GM12878 (cell line): ENCODE measurements at regions not wholly inside any gene's neighbourhood (a gene's known extent, or its start where the extent isn't known, plus 50 kb on each side); places are given as distances from the start of the nearest gene placed in this dataset.

Source experiments
- ATAC-seq: fragments of 200-7000 bp; cut with Tn5 transposase; 3 replicates; pipeline ENCODE4 v1.9.1; 2020; ENCODE audit warnings: mild to moderate bottlenecking, moderate library complexity
- BruUV-seq: library from RNA; stranded (reverse); fragments of 400-500 nt; replicated peaks from 2 replicates; lab custom pipeline; 2021; lab: Mats Ljungman, UMichigan
- CTCF ChIA-PET: fragments of 300-600 bp; sonication (Branson Sonifier 250); formaldehyde crosslinking; extraction: SDS; loops from one replicate; lab custom pipeline; 2021; ENCODE audit warnings: inconsistent platforms; lab: Yijun Ruan, JAX
- POLR2A ChIA-PET: fragments of 350-600 bp; formaldehyde crosslinking; extraction: SDS; loops from one replicate; lab custom pipeline; 2021; ENCODE audit warnings: inconsistent platforms; lab: Charles Lee
- RAD21 ChIA-PET: fragments of 300-600 bp; sonication (Branson Sonifier 250); formaldehyde crosslinking; loops from one replicate; lab custom pipeline; 2023; ENCODE audit warnings: antibody characterized with exemption; ENCODE audit not compliant: unreplicated experiment; lab: Charles Lee
- SMC1A ChIA-PET: fragments of 300-600 bp; sonication (Branson Sonifier 250); formaldehyde crosslinking; loops from one replicate; lab custom pipeline; 2023; ENCODE audit not compliant: unreplicated experiment, uncharacterized antibody; lab: Charles Lee
- DNase-seq: peaks from one replicate; pipeline ENCODE4 v3.0.0-alpha.2; 2011; ENCODE audit warnings: low read depth, low spot score
- FAIRE-seq: peaks from 3 replicates; lab custom pipeline; 2011; peaks lifted over from hg19 to GRCh38; lab: Jason Lieb, UNC
- H2AFZ ChIP-seq: 2 replicates; pipeline ENCODE4 v1.6.0; 2011; ENCODE audit warnings: low read depth, low read length, control low read depth; ENCODE audit not compliant: control insufficient read depth
- H3K27ac ChIP-seq: 2 replicates; pipeline ENCODE4 v1.5.1; 2011; ENCODE audit warnings: control low read depth; ENCODE audit not compliant: control insufficient read depth, insufficient read depth
- H3K27me3 ChIP-seq, 2 experiments: replicated peaks in 1 of 2; 2 replicates each; pipeline versions ENCODE4 v1.6.0 to v1.6.1; 2011; ENCODE audit warnings: low read length in 1 of 2; ENCODE audit not compliant: control insufficient read depth in 2 of 2, insufficient read depth in 2 of 2
- H3K36me3 ChIP-seq, 2 experiments: 2 replicates each; pipeline ENCODE4 v1.5.1; 2011; ENCODE audit warnings: low read length in 1 of 2; ENCODE audit not compliant: control insufficient read depth in 2 of 2, insufficient read depth in 2 of 2
- H3K4me1 ChIP-seq: 2 replicates; pipeline ENCODE4 v1.6.1; 2011; ENCODE audit warnings: mild to moderate bottlenecking, low read length, moderate library complexity, mixed read lengths; ENCODE audit not compliant: control insufficient read depth, insufficient read depth
- H3K4me2 ChIP-seq: 2 replicates; pipeline ENCODE4 v1.6.0; 2011; ENCODE audit warnings: control low read depth; ENCODE audit not compliant: control insufficient read depth, insufficient read depth
- H3K4me3 ChIP-seq: fragments of 200-600 bp; sonication (generic); 2 replicates; pipeline ENCODE4 v1.5.1; 2016
- H3K79me2 ChIP-seq: 2 replicates; pipeline ENCODE4 v1.6.0; 2011; ENCODE audit warnings: low read length; ENCODE audit not compliant: control insufficient read depth, insufficient read depth
- H3K9ac ChIP-seq: 2 replicates; pipeline ENCODE4 v1.8.0; 2011; ENCODE audit warnings: low read length, control low read depth, mixed read lengths; ENCODE audit not compliant: control insufficient read depth, insufficient read depth
- H3K9me3 ChIP-seq: replicated peaks from 3 replicates; pipeline ENCODE4 v1.5.1; 2011; ENCODE audit warnings: mild to moderate bottlenecking, low read length; ENCODE audit not compliant: control insufficient read depth, insufficient read depth
- H4K20me1 ChIP-seq: 2 replicates; pipeline ENCODE4 v1.6.0; 2011; ENCODE audit not compliant: control insufficient read depth, insufficient read depth
- BMI1 ChIP-seq: fragments of 450-650 bp; IDR thresholded peaks from 2 replicates; pipeline ENCODE4 v1.6.1; 2016; ENCODE audit warnings: mild to moderate bottlenecking, moderate library complexity, borderline replicate concordance
- DPF2 ChIP-seq: fragments of 450-650 bp; IDR thresholded peaks from 2 replicates; pipeline ENCODE4 v1.6.1; 2017; ENCODE audit warnings: mild to moderate bottlenecking
- MEF2A ChIP-seq: IDR thresholded peaks from 2 replicates; pipeline ENCODE4 v1.6.1; 2011; ENCODE audit warnings: low read depth, mild to moderate bottlenecking, low read length, moderate library complexity; ENCODE audit not compliant: insufficient read depth
- NR2F1 ChIP-seq: fragments of 450-650 bp; conservative IDR thresholded peaks from 2 replicates; pipeline ENCODE4 v1.6.1; 2017; ENCODE audit warnings: mild to moderate bottlenecking
- NRF1 ChIP-seq: conservative IDR thresholded peaks from 2 replicates; pipeline ENCODE4 v1.6.1; 2011; ENCODE audit warnings: mild to moderate bottlenecking, low read depth, low read length, improper control_type of control experiment
- SIX5 ChIP-seq: IDR thresholded peaks from 2 replicates; pipeline ENCODE4 v1.6.1; 2011; ENCODE audit warnings: mild to moderate bottlenecking, low read depth, low read length, moderate library complexity; ENCODE audit not compliant: severe bottlenecking
- SMAD1 ChIP-seq: fragments of 450-650 bp; IDR thresholded peaks from 2 replicates; pipeline ENCODE4 v1.6.1; 2018; ENCODE audit warnings: mild to moderate bottlenecking, low read depth; ENCODE audit not compliant: partially characterized antibody
- SP1 ChIP-seq: IDR thresholded peaks from one replicate; pipeline ENCODE4 v1.6.1; 2011; ENCODE audit warnings: low read depth, low read length
- WGBS: methylation state at CpG from one replicate; pipeline ENCODE4 v1.1.6; 2016; ENCODE audit warnings: low lambda C conversion rate; ENCODE audit not compliant: insufficient replicate concordance, insufficient coverage; ENCODE audit errors: missing lambda C conversion rate; 5-methylcytosine and 5-hydroxymethylcytosine counted together
- in situ Hi-C: fragments of 300-500 bp; cut with MboI; formaldehyde crosslinking; loops from 9 replicates; pipeline ENCODE4 v1.14.3; 2018; ENCODE audit warnings: mixed read lengths
- intact Hi-C: fragments of 100-400 bp; cut with micrococcal nuclease; formaldehyde crosslinking; loops from one replicate; pipeline ENCODE4 v1.14.2; 2022; ENCODE audit not compliant: unreplicated experiment
- TF ChIP-seq, protein P1 (sequence below): IDR thresholded peaks from 2 replicates; pipeline ENCODE4 v1.6.1; 2011; ENCODE audit warnings: low read depth, low read length, improper control_type of control experiment, borderline replicate concordance

DNA sequence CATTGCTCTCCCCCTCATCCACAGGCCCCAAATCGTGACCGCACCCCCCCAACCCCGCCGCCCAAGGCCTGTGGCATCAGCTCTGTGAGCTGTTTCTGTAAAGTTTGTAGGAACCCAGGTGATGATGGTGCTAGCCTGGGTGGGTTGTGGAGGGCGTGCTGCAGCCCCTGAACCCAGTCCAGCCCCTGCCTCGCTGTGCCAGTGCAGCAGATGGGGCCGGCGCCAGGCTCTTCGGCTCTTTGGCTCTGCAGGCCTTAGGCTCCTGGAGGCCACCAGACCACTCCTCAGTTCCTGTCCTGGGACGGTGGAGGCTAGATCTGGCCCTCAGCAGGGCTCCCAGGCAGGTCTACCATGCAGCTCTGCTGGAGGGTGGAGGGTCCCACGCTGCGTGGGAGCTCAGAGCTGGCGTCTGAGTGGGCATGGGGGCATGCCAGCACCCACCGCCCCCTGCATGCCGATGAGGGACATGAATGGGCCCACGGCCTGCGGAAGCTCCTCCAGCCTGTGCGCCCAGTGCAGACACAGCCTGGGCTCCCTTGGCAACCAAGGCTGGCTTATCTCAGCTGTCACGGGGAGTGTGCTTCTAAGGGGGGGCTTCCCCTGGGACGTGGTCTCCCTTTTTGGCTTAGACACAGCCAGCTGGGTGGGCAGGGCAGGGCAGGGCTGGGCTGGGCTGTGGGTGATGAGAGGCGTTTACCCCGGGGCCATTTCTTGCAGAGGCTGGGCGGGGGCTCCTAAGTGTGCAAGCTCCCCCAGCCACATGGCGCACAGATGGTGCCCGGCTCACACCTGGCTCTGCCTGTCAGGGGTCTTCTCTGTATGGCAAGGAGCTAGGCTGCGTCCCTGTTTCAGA lies 1187.6 kb downstream of the BRD1 start (continued):
- TF ChIP-seq DPF2: no peak
- no peak for TF ChIP-seq SP1

DNA sequence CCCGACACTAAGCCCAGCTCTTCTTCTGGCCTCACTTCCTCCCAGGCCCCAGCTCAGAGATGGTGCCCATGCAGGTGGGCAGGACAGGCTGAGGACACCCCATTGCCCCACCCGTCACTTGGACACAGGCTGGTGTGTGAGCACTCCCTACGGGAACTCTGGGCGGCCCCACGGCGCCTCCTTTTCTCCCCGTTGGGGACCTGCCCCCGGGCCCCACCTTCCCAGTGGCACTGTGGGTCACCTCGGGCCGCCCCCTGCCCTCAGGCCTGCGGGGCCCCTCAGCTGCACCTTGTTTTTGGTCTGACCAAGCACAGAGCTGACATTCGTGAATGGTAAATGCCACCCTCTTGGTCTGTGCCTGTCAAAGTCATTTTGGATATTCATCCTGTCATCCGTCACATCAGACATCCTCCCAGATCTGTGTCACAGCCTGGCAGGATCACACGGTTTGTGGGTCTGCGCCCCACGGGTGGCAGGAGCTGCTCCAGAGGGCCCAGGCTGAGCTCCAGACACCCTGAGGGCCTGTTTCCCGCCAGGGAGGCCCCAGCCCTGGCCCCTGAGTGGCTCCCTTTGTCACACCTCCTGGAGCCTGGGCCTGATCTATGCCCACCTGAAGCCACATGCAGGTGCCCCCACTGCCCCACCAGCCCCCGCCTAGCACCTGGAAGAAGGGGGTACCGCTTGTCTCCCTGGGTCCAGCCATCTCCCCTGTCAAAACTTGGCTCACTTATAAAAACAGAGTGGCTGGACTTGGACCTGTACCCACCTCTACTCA lies 1188.5 kb downstream of the BRD1 start:
- POLR2A ChIA-PET: no interaction called here
- Histone ChIP-seq H3K4me1 (no peaks in the 10 kb centered on the region), H2AFZ (no peak overlapping the region), H3K36me3 (no peaks in the 10 kb centered on the region), H3K9ac (no peak overlapping the region), H3K4me3 (no peak overlapping the region), H3K27me3 (no peaks in the 10 kb centered on the region), H3K4me2 (no peak overlapping the region), H3K27ac (no peak overlapping the region), H3K79me2 (no peaks in the 10 kb centered on the region), H3K9me3 (no peaks in the 10 kb centered on the region; the same call in 2 of the 3 replicates), H4K20me1 (no peaks in the 10 kb centered on the region)
- no TSS peak for BruUV-seq
- DNase-seq (no peak), ATAC-seq (no peak), FAIRE-seq (no peak)
- CTCF ChIA-PET: no interaction called here
- SMC1A ChIA-PET: no interaction called here
- RAD21 ChIA-PET: no interaction called here
- in situ Hi-C loops (no loop called here), intact Hi-C loops (no loop called here)
- WGBS: 39% methylated on average over 15 of the region's 19 CpGs
- TF ChIP-seq NR2F1: no peak
- no peak for TF ChIP-seq MEF2A
- no peak for TF ChIP-seq SIX5
- no peak for TF ChIP-seq BMI1
- TF ChIP-seq NRF1: no peak
- TF ChIP-seq, protein P1, sequence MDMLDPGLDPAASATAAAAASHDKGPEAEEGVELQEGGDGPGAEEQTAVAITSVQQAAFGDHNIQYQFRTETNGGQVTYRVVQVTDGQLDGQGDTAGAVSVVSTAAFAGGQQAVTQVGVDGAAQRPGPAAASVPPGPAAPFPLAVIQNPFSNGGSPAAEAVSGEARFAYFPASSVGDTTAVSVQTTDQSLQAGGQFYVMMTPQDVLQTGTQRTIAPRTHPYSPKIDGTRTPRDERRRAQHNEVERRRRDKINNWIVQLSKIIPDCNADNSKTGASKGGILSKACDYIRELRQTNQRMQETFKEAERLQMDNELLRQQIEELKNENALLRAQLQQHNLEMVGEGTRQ: no peak
- no peak for TF ChIP-seq SMAD1
